ENCODE measurements at regions not wholly inside any gene's neighbourhood (a gene's known extent, or its start where the extent isn't known, plus 50 kb on each side); places are given as distances from the start of the nearest gene placed in this dataset.
"Not testable (repeated sequence)": the region's sequence is repeated elsewhere in the genome, so short reads cannot be mapped to it uniquely, and the experiment has no call there.

GRCh38 chr11:28976012-28976800 is 868.0 kb downstream of the METTL15 start:
- no peak for DNase-seq

- no peak for DNase-seq
These were observed 861.6 kb downstream of the METTL15 start for GRCh38 chr11:28969832-28970231.

GRCh38 chr11:28966951-28967350 is 858.8 kb downstream of the METTL15 start:
- DNase-seq = peak; percentile 25

GRCh38 chr11:28965819-28966218 is 857.6 kb downstream of the METTL15 start:
- DNase-seq = peak; percentile 55

- DNase-seq = peak; percentile 39
These were observed 856.6 kb downstream of the METTL15 start for GRCh38 chr11:28964811-28965210.

- DNase-seq = peak; percentile 68
These were observed 855.0 kb downstream of the METTL15 start for GRCh38 chr11:28963187-28963586.

GRCh38 chr11:28962502-28962901 is 854.3 kb downstream of the METTL15 start:
- DNase-seq = no peak

GRCh38 chr11:28961726-28962125 is 853.5 kb downstream of the METTL15 start:
- peak; percentile 10 for DNase-seq

GRCh38 chr11:28956446-28956845 is 848.3 kb downstream of the METTL15 start:
- DNase-seq = no peak

- DNase-seq = no peak
These were observed 843.0 kb downstream of the METTL15 start for GRCh38 chr11:28951191-28951590.

GRCh38 chr11:28939381-28939780 is 831.2 kb downstream of the METTL15 start:
- no peak for DNase-seq

GRCh38 chr11:28938091-28938490 is 829.9 kb downstream of the METTL15 start:
- DNase-seq = no peak

GRCh38 chr11:28932940-28933339 is 824.8 kb downstream of the METTL15 start:
- no peak for DNase-seq

- DNase-seq = no peak
These were observed 815.8 kb downstream of the METTL15 start for GRCh38 chr11:28924004-28924403.

GRCh38 chr11:28922386-28922981 is 814.3 kb downstream of the METTL15 start:
- no peak for DNase-seq

GRCh38 chr11:28919194-28919593 is 811.0 kb downstream of the METTL15 start:
- DNase-seq = no peak

GRCh38 chr11:28913883-28914282 is 805.7 kb downstream of the METTL15 start:
- DNase-seq = no peak

GRCh38 chr11:28911829-28912228 is 803.6 kb downstream of the METTL15 start:
- DNase-seq = no peak

GRCh38 chr11:28910926-28911325 is 802.7 kb downstream of the METTL15 start:
- DNase-seq = peak; percentile 25

GRCh38 chr11:28903716-28904115 is 795.5 kb downstream of the METTL15 start:
- peak; percentile 11 for DNase-seq

GRCh38 chr11:28900427-28900826 is 792.2 kb downstream of the METTL15 start:
- no peak for DNase-seq

- DNase-seq = no peak
These were observed 791.5 kb downstream of the METTL15 start for GRCh38 chr11:28899706-28900105.

- DNase-seq = not testable (repeated sequence)
These were observed 782.4 kb downstream of the METTL15 start for GRCh38 chr11:28890601-28891040.

- DNase-seq = peak; percentile 8
These were observed 779.5 kb downstream of the METTL15 start for GRCh38 chr11:28887681-28888080.
